OCI-LY3 (cell line): ENCODE measurements at regions not wholly inside any gene's neighbourhood (a gene's known extent, or its start where the extent isn't known, plus 50 kb on each side); places are given as distances from the start of the nearest gene placed in this dataset.
"Not testable (repeated sequence)": the region's sequence is repeated elsewhere in the genome, so short reads cannot be mapped to it uniquely, and the experiment has no call there.

Experiments
- H2AFZ ChIP-seq: fragments of 200-600, 300-600 bp; shearing (Covaris generic); 2 replicates; pipeline ENCODE4 v1.6.0; 2014; ENCODE audit warnings: antibody characterized with exemption, low read depth, low read length
- H3K27ac ChIP-seq: fragments of 200-600, 300-600 bp; sonication (generic); 2 replicates; pipeline ENCODE4 v1.5.1; 2014; ENCODE audit warnings: mild to moderate bottlenecking, low read length, moderate library complexity, mixed read lengths
- H3K27me3 ChIP-seq: fragments of 200-600, 300-600 bp; sonication (generic); 2 replicates; pipeline ENCODE4 v1.6.1; 2014; ENCODE audit warnings: low read depth, low read length, mixed read lengths
- H3K36me3 ChIP-seq: fragments of 200-600, 300-600 bp; sonication (generic); replicated peaks from 2 replicates; pipeline ENCODE3; 2014; ENCODE audit warnings: low read depth, low read length, mixed read lengths
- H3K4me1 ChIP-seq: fragments of 300-600, 200-600 bp; sonication (generic); 2 replicates; pipeline ENCODE4 v1.6.1; 2014; ENCODE audit warnings: low read length, mixed read lengths
- H3K4me2 ChIP-seq: fragments of 200-600, 300-600 bp; sonication (generic); 2 replicates; pipeline ENCODE4 v1.6.1; 2014; ENCODE audit warnings: low read length, mixed read lengths
- H3K4me3 ChIP-seq: fragments of 300-600, 200-600 bp; sonication (generic); 2 replicates; pipeline ENCODE4 v1.5.1; 2014; ENCODE audit warnings: antibody characterized with exemption, mild to moderate bottlenecking, low read length, moderate library complexity
- H3K79me2 ChIP-seq: fragments of 300-600, 200-600 bp; shearing (Covaris generic); 2 replicates; pipeline ENCODE4 v1.6.1; 2014; ENCODE audit warnings: mild to moderate bottlenecking, low read length, mixed read lengths
- H3K9ac ChIP-seq: fragments of 300-600, 200-600 bp; shearing (Covaris generic); 2 replicates; pipeline ENCODE4 v1.6.0; 2014; ENCODE audit warnings: mild to moderate bottlenecking, low read length, moderate library complexity
- H3K9me3 ChIP-seq: fragments of 200-600, 300-600 bp; shearing (Covaris generic); 2 replicates; pipeline ENCODE4 v1.6.1; 2014; ENCODE audit warnings: low read length, mixed read lengths; ENCODE audit not compliant: insufficient read depth
- H4K20me1 ChIP-seq: fragments of 200-600, 300-600 bp; sonication (generic); 2 replicates; pipeline ENCODE4 v1.6.1; 2016; ENCODE audit warnings: low read length, mixed read lengths; ENCODE audit not compliant: insufficient read depth
- CTCF ChIP-seq: fragments of 200-600, 300-600 bp; sonication (generic); IDR thresholded peaks from 2 replicates; pipeline ENCODE4 v1.5.1; 2014; ENCODE audit warnings: antibody characterized with exemption, low read length, low read depth
- EZH2phosphoT487 ChIP-seq: fragments of 200-600 bp; shearing (Covaris generic); IDR thresholded peaks from 2 replicates; pipeline ENCODE4 v1.6.1; 2018; ENCODE audit warnings: antibody characterized with exemption, mixed run types, low read depth

GRCh38 chr22:26082866-26083265, 86.4 kb upstream of the SEZ6L start:
- Histone ChIP-seq H3K27ac (no peak overlapping the region), H4K20me1 (no peaks in the 10 kb centered on the region), H3K4me3 (no peak overlapping the region), H3K36me3 (no peaks in the 10 kb centered on the region), H3K27me3 (peaks cover 66% of the 10 kb centered on the region), H3K9ac (no peak overlapping the region), H3K4me1 (no peaks in the 10 kb centered on the region), H3K4me2 (no peak overlapping the region), H2AFZ (no peak overlapping the region), H3K79me2 (no peaks in the 10 kb centered on the region), H3K9me3 (no peaks in the 10 kb centered on the region)
- no peak for TF ChIP-seq CTCF
- no peak for TF ChIP-seq EZH2phosphoT487

GRCh38 chr22:26086359-26086758, 82.9 kb upstream of the SEZ6L start:
- Histone ChIP-seq H2AFZ (no peak overlapping the region), H3K9me3 (no peaks in the 10 kb centered on the region), H3K4me3 (no peak overlapping the region), H4K20me1 (no peaks in the 10 kb centered on the region), H3K36me3 (no peaks in the 10 kb centered on the region), H3K4me1 (no peaks in the 10 kb centered on the region), H3K9ac (no peak overlapping the region), H3K79me2 (no peaks in the 10 kb centered on the region), H3K27ac (no peak overlapping the region), H3K4me2 (no peak overlapping the region), H3K27me3 (peaks cover 80% of the 10 kb centered on the region)
- TF ChIP-seq CTCF: peak; percentile 52
- TF ChIP-seq EZH2phosphoT487: no peak

- no peaks in the 10 kb centered on the region for H3K36me3 ChIP-seq
- H3K79me2 ChIP-seq: no peaks in the 10 kb centered on the region
- TF ChIP-seq EZH2phosphoT487 (no peak), CTCF (no peak)
- no peak overlapping the region for H3K4me2 ChIP-seq
- H3K4me3 ChIP-seq: no peak overlapping the region
- peaks cover 76% of the 10 kb centered on the region for H3K27me3 ChIP-seq
- no peak overlapping the region for H2AFZ ChIP-seq
- no peaks in the 10 kb centered on the region for H3K4me1 ChIP-seq
- no peak overlapping the region for H3K9ac ChIP-seq
- no peaks in the 10 kb centered on the region for H3K9me3 ChIP-seq
- H3K27ac ChIP-seq: no peak overlapping the region
- H4K20me1 ChIP-seq: no peaks in the 10 kb centered on the region
Measured at GRCh38 chr22:26087816-26088215, 81.4 kb upstream of the SEZ6L start.

- no peak overlapping the region for H3K27ac ChIP-seq
- no peaks in the 10 kb centered on the region for H3K9me3 ChIP-seq
- no peaks in the 10 kb centered on the region for H3K36me3 ChIP-seq
- no peak overlapping the region for H3K4me2 ChIP-seq
- H3K79me2 ChIP-seq: no peaks in the 10 kb centered on the region
- H3K9ac ChIP-seq: no peak overlapping the region
- no peak overlapping the region for H3K4me3 ChIP-seq
- no peak overlapping the region for H2AFZ ChIP-seq
- no peaks in the 10 kb centered on the region for H4K20me1 ChIP-seq
- peaks cover 50% of the 10 kb centered on the region for H3K27me3 ChIP-seq
- no peaks in the 10 kb centered on the region for H3K4me1 ChIP-seq
- TF ChIP-seq CTCF (no peak), EZH2phosphoT487 (no peak)
Measured at GRCh38 chr22:26090821-26091220, 78.4 kb upstream of the SEZ6L start.

GRCh38 chr22:26094497-26094896, 74.8 kb upstream of the SEZ6L start:
- H2AFZ ChIP-seq, H3K4me2 ChIP-seq, H3K9me3 ChIP-seq, H4K20me1 ChIP-seq, H3K4me1 ChIP-seq, H3K4me3 ChIP-seq, H3K36me3 ChIP-seq, H3K9ac ChIP-seq, H3K79me2 ChIP-seq, H3K27ac ChIP-seq: not testable (repeated sequence)
- peaks cover 31% of the 10 kb centered on the region for H3K27me3 ChIP-seq
